IMR-90 (cell line): ENCODE measurements at regions not wholly inside any gene's neighbourhood (a gene's known extent, or its start where the extent isn't known, plus 50 kb on each side); places are given as distances from the start of the nearest gene placed in this dataset.

Source experiments
- ATAC-seq: fragments of 200-7000 bp; cut with Tn5 transposase; 2 replicates; pipeline ENCODE4 v1.9.1; 2020; ENCODE audit warnings: low read depth, mild to moderate bottlenecking, moderate library complexity
- BruUV-seq: library from RNA; stranded (reverse); fragments of 400-500 nt; replicated peaks from 2 replicates; lab custom pipeline; 2021; lab: Mats Ljungman, UMichigan
- CTCF ChIA-PET: fragments of 300-600 bp; formaldehyde crosslinking; extraction: SDS; loops from one replicate; lab custom pipeline; 2021; ENCODE audit warnings: antibody characterized with exemption; lab: Yijun Ruan, JAX
- POLR2A ChIA-PET: fragments of 300-600 bp; sonication (Branson Sonifier 250); formaldehyde crosslinking; loops from one replicate; lab custom pipeline; 2022; ENCODE audit warnings: antibody characterized with exemption; ENCODE audit not compliant: unreplicated experiment; lab: Charles Lee
- DNase-seq: peaks from one replicate; pipeline ENCODE4 v3.0.0; 2013
- H2AFZ ChIP-seq: replicated peaks from 2 replicates; pipeline ENCODE3; 2013; ENCODE audit warnings: low read length, mild to moderate bottlenecking; ENCODE audit not compliant: poor library complexity
- H2AK5ac ChIP-seq: 2 replicates; pipeline ENCODE4 v1.6.1; 2013; ENCODE audit warnings: low read depth, low read length, inconsistent platforms
- H2AK9ac ChIP-seq: replicated peaks from 2 replicates; pipeline ENCODE3; 2013; ENCODE audit warnings: mild to moderate bottlenecking, low read depth, low read length, moderate library complexity; ENCODE audit not compliant: poor library complexity
- H2BK120ac ChIP-seq: 2 replicates; pipeline ENCODE4 v1.6.1; 2013; ENCODE audit warnings: low read depth, low read length, inconsistent platforms
- H2BK15ac ChIP-seq: 3 replicates; pipeline ENCODE4 v1.6.1; 2013; ENCODE audit warnings: low read depth, low read length, inconsistent platforms
- H2BK20ac ChIP-seq: 2 replicates; pipeline ENCODE4 v1.6.1; 2013; ENCODE audit warnings: low read depth, mild to moderate bottlenecking, inconsistent platforms, low read length, moderate library complexity
- H2BK5ac ChIP-seq: 2 replicates; pipeline ENCODE4 v1.6.1; 2013; ENCODE audit warnings: mild to moderate bottlenecking, low read depth, low read length, inconsistent platforms; ENCODE audit not compliant: poor library complexity, severe bottlenecking
- H3K14ac ChIP-seq: replicated peaks from 2 replicates; pipeline ENCODE4 v1.6.1; 2013; ENCODE audit warnings: low read depth, low read length, inconsistent platforms
- H3K18ac ChIP-seq: 2 replicates; pipeline ENCODE4 v1.6.1; 2013; ENCODE audit warnings: low read depth, low read length, control low read depth
- H3K23ac ChIP-seq: 2 replicates; pipeline ENCODE4 v1.6.1; 2013; ENCODE audit warnings: low read depth, low read length, inconsistent platforms
- H3K27ac ChIP-seq: 2 replicates; pipeline ENCODE4 v1.5.1; 2013; ENCODE audit warnings: mild to moderate bottlenecking, control low read depth, low read length; ENCODE audit not compliant: insufficient read depth
- H3K27me3 ChIP-seq: 2 replicates; pipeline ENCODE4 v1.6.1; 2013; ENCODE audit warnings: low read length; ENCODE audit not compliant: control insufficient read depth, insufficient read depth
- H3K36me3 ChIP-seq: 2 replicates; pipeline ENCODE4 v1.6.1; 2013; ENCODE audit warnings: low read length, mixed read lengths; ENCODE audit not compliant: control insufficient read depth, insufficient read depth
- H3K4ac ChIP-seq: 2 replicates; pipeline ENCODE4 v1.6.1; 2013; ENCODE audit warnings: low read depth, low read length, inconsistent platforms
- H3K4me1 ChIP-seq: 2 replicates; pipeline ENCODE4 v1.6.1; 2013; ENCODE audit warnings: low read length, mixed read lengths; ENCODE audit not compliant: control insufficient read depth, insufficient read depth
- H3K4me2 ChIP-seq: 2 replicates; pipeline ENCODE4 v1.6.1; 2013; ENCODE audit warnings: low read depth, mild to moderate bottlenecking, control low read depth, low read length, moderate library complexity
- H3K4me3 ChIP-seq: 2 replicates; pipeline ENCODE4 v1.5.1; 2013; ENCODE audit warnings: low read depth, mild to moderate bottlenecking, control low read depth, low read length, moderate library complexity; ENCODE audit not compliant: insufficient read depth
- H3K56ac ChIP-seq: 2 replicates; pipeline ENCODE4 v1.6.1; 2013; ENCODE audit warnings: low read length, inconsistent platforms; ENCODE audit not compliant: insufficient read depth; ENCODE audit errors: extremely low read depth
- H3K79me1 ChIP-seq, 2 experiments: 2 replicates each; pipeline ENCODE4 v1.6.1; 2013; ENCODE audit warnings: low read length in 2 of 2, inconsistent platforms in 1 of 2, low read depth in 1 of 2
- H3K9ac ChIP-seq: 2 replicates; pipeline ENCODE4 v1.6.1; 2013; ENCODE audit warnings: low read depth, low read length, control low read depth
- H3K9me1 ChIP-seq: 2 replicates; pipeline ENCODE4 v1.6.1; 2013; ENCODE audit warnings: low read length, inconsistent platforms; ENCODE audit not compliant: insufficient read depth
- H3K9me3 ChIP-seq: 2 replicates; pipeline ENCODE4 v1.6.1; 2013; ENCODE audit warnings: low read length; ENCODE audit not compliant: control insufficient read depth, insufficient read depth
- H4K20me1 ChIP-seq: 2 replicates; pipeline ENCODE4 v1.6.1; 2013; ENCODE audit warnings: low read length, inconsistent platforms; ENCODE audit not compliant: insufficient read depth
- H4K5ac ChIP-seq: 2 replicates; pipeline ENCODE4 v1.6.1; 2013; ENCODE audit warnings: mild to moderate bottlenecking, low read depth, low read length, control low read depth
- H4K8ac ChIP-seq, 2 experiments: 2 replicates each; pipeline ENCODE4 v1.6.1; 2013; ENCODE audit warnings: low read depth in 2 of 2, low read length in 2 of 2, control low read depth in 1 of 2, inconsistent platforms in 1 of 2
- H4K91ac ChIP-seq: 2 replicates; pipeline ENCODE4 v1.6.1; 2013; ENCODE audit warnings: low read depth, low read length, inconsistent platforms; ENCODE audit not compliant: insufficient read depth
- FOS ChIP-seq: fragments of 150-350 bp; IDR thresholded peaks from 2 replicates; pipeline ENCODE4 v1.6.1; 2016; ENCODE audit warnings: low read depth, low read length
- MAFK ChIP-seq: IDR thresholded peaks from 2 replicates; pipeline ENCODE4 v1.6.1; 2012; ENCODE audit warnings: low read depth, low read length, improper control_type of control experiment
- MXI1 ChIP-seq: IDR thresholded peaks from 2 replicates; pipeline ENCODE4 v1.6.1; 2012; ENCODE audit warnings: low read depth, mild to moderate bottlenecking, low read length, moderate library complexity, borderline replicate concordance
- POLR2A ChIP-seq: IDR thresholded peaks from 2 replicates; pipeline ENCODE4 v1.6.1; 2012; ENCODE audit warnings: mild to moderate bottlenecking, low read depth, low read length
- RAD21 ChIP-seq: IDR thresholded peaks from 2 replicates; pipeline ENCODE4 v1.6.1; 2012; ENCODE audit warnings: low read length, improper control_type of control experiment
- RCOR1 ChIP-seq: IDR thresholded peaks from 2 replicates; pipeline ENCODE4 v1.6.1; 2012; ENCODE audit warnings: mild to moderate bottlenecking, low read length, improper control_type of control experiment; ENCODE audit not compliant: insufficient replicate concordance
- WGBS, 2 experiments: methylation state at CpG; one replicate each; pipeline versions ENCODE4 v1.1.5 to v1.1.7; 2013; ENCODE audit warnings: missing lambda C conversion rate in 2 of 2; ENCODE audit not compliant: insufficient read length in 1 of 2; ENCODE audit errors: extremely low coverage in 2 of 2; 5-methylcytosine and 5-hydroxymethylcytosine counted together
- dilution Hi-C: fragments of 300-500 bp; cut with HindIII; formaldehyde crosslinking; loops from one replicate; pipeline ENCODE4 v1.14.3; 2018; ENCODE audit warnings: low sequenced_read_pairs; ENCODE audit not compliant: unreplicated experiment
- in situ Hi-C: fragments of 300-500 bp; cut with MboI; formaldehyde crosslinking; loops from 3 replicates; pipeline ENCODE4 v1.14.3; 2019; ENCODE audit warnings: low sequenced_read_pairs, inconsistent platforms, mixed read lengths
- intact Hi-C: fragments of 100-400 bp; cut with micrococcal nuclease; formaldehyde crosslinking; loops from 2 replicates; pipeline ENCODE4 v1.10.0; 2022

- CTCF ChIA-PET, result no interaction called here
- Histone ChIP-seq H3K18ac (no peak overlapping the region), H2AK9ac (no peak overlapping the region), H4K91ac (no peak overlapping the region), H3K27ac (no peak overlapping the region), H4K8ac (no peak overlapping the region), H3K56ac (no peak overlapping the region), H3K27me3 (no peaks in the 10 kb centered on the region), H3K4ac (no peak overlapping the region), H3K79me1 (no peaks in the 10 kb centered on the region), H2BK15ac (no peak overlapping the region), H2BK20ac (no peak overlapping the region), H3K4me3 (no peak overlapping the region), H4K5ac (no peak overlapping the region), H2AFZ (no peak overlapping the region), H3K9me1 (no peaks in the 10 kb centered on the region), H3K4me2 (no peak overlapping the region), H2AK5ac (no peak overlapping the region), H3K14ac (no peak overlapping the region), H2BK120ac (no peak overlapping the region), H3K4me1 (no peaks in the 10 kb centered on the region), H3K9me3 (no peaks in the 10 kb centered on the region), H2BK5ac (no peak overlapping the region), H3K36me3 (no peaks in the 10 kb centered on the region), H3K23ac (no peak overlapping the region), H4K20me1 (no peaks in the 10 kb centered on the region), H3K9ac (no peak overlapping the region)
- in situ Hi-C loops, result no loop called here
- BruUV-seq, result no TSS peak
- DNase-seq (no peak), ATAC-seq (no peak)
- POLR2A ChIA-PET, result no interaction called here
- TF ChIP-seq POLR2A (no peak), RAD21 (no peak), MAFK (no peak), MXI1 (no peak), FOS (no peak), RCOR1 (no peak)
- intact Hi-C loops, result no loop called here
- dilution Hi-C loops, result no loop called here
- no CpG with 5 or more reads among the region's 1 CpG for WGBS, 2 experiments
These were observed 66.7 kb upstream of the BOD1L1 start for GRCh38 chr4:13694256-13694655.
